Osteocyte (in vitro differentiated cells): ENCODE measurements at regions not wholly inside any gene's neighbourhood (a gene's known extent, or its start where the extent isn't known, plus 50 kb on each side); places are given as distances from the start of the nearest gene placed in this dataset.

Experiments
- DNase-seq: peaks from one replicate; pipeline ENCODE4 v3.0.0; 2021; ENCODE audit warnings: mixed read lengths; ENCODE audit not compliant: unreplicated experiment; ENCODE audit errors: extremely low spot score
- H3K27ac Mint-ChIP-seq: one replicate; pipeline ENCODE4 v1.8.0; 2021; ENCODE audit warnings: mild to moderate bottlenecking, mixed read lengths; ENCODE audit not compliant: unreplicated experiment
- H3K27me3 Mint-ChIP-seq: one replicate; pipeline ENCODE4 v1.8.0; 2021; ENCODE audit warnings: mixed read lengths; ENCODE audit not compliant: unreplicated experiment
- H3K36me3 Mint-ChIP-seq: one replicate; pipeline ENCODE4 v1.8.0; 2021; ENCODE audit warnings: mixed read lengths; ENCODE audit not compliant: unreplicated experiment
- H3K4me1 Mint-ChIP-seq: one replicate; pipeline ENCODE4 v1.8.0; 2021; ENCODE audit warnings: mixed read lengths; ENCODE audit not compliant: unreplicated experiment
- H3K4me3 Mint-ChIP-seq: one replicate; pipeline ENCODE4 v1.8.0; 2021; ENCODE audit warnings: mild to moderate bottlenecking, moderate library complexity, mixed read lengths; ENCODE audit not compliant: unreplicated experiment
- H3K9me3 Mint-ChIP-seq: one replicate; pipeline ENCODE4 v1.8.0; 2021; ENCODE audit warnings: mixed read lengths; ENCODE audit not compliant: unreplicated experiment
- CTCF ChIP-seq: fragments of 200-600 bp; sonication (generic); IDR thresholded peaks from 2 replicates; pipeline ENCODE4 v1.5.0; 2021; ENCODE audit warnings: antibody characterized with exemption, mild to moderate bottlenecking, moderate library complexity

DNA sequence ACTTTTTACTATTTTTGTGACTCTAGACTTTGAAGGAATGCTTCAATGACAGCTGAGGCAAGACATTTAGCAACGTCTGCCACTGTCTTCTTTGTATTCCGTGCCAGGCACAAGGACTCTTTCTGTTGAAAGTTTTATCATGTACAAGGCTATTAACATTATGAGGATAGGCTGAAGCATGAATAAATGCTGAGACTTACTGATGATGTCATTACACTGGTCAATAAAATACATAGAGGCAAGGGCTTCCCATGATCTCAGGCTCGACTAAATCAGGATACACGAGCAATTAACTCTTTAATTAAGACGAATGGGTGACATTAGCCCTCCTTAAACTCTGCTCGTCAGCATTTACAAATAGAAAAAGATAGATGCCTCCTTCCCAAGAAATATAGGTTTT, 1393.3 kb upstream of the WWC1 start:
- H3K9me3 Mint-ChIP-seq: peaks cover 14% of the 10 kb centered on the region
- no peaks in the 10 kb centered on the region for H3K36me3 Mint-ChIP-seq
- H3K4me3 Mint-ChIP-seq: no peak overlapping the region
- no peaks in the 10 kb centered on the region for H3K27me3 Mint-ChIP-seq
- no peak for TF ChIP-seq CTCF
- H3K4me1 Mint-ChIP-seq: no peaks in the 10 kb centered on the region
- H3K27ac Mint-ChIP-seq: no peak overlapping the region
- DNase-seq: no peak

- no peak for DNase-seq
- no peak overlapping the region for H3K4me3 Mint-ChIP-seq
- peaks cover 14% of the 10 kb centered on the region for H3K9me3 Mint-ChIP-seq
- H3K36me3 Mint-ChIP-seq: no peaks in the 10 kb centered on the region
- TF ChIP-seq CTCF: no peak
- H3K27ac Mint-ChIP-seq: no peak overlapping the region
- H3K4me1 Mint-ChIP-seq: no peaks in the 10 kb centered on the region
- no peaks in the 10 kb centered on the region for H3K27me3 Mint-ChIP-seq
Observed at GRCh38 chr5:166899343-166899742, 1392.1 kb upstream of the WWC1 start.

DNA sequence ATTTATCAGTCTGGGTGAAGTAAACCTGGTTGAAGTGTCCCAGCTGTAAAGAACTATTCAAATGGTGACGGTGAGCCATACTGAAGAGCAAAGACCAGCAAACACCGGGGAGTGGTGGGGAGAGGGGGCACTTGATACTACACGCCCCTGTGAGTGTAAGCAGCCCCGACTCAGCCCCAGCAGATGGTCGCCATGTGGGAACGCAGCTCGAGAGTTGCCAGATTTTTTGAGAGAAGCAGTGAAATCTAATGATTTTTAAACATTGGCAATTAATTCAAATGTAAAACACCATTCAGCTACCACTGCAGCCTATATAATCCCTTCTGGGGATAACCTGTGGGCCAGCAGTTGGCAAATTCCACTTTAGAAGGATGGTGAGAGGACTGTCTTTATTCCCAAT, 1386.9 kb upstream of the WWC1 start:
- Mint-ChIP-seq H3K4me3 (no peak overlapping the region), H3K4me1 (no peaks in the 10 kb centered on the region), H3K9me3 (peaks cover 15% of the 10 kb centered on the region), H3K27ac (no peak overlapping the region), H3K36me3 (no peaks in the 10 kb centered on the region), H3K27me3 (no peaks in the 10 kb centered on the region)
- no peak for DNase-seq
- no peak for TF ChIP-seq CTCF

DNA sequence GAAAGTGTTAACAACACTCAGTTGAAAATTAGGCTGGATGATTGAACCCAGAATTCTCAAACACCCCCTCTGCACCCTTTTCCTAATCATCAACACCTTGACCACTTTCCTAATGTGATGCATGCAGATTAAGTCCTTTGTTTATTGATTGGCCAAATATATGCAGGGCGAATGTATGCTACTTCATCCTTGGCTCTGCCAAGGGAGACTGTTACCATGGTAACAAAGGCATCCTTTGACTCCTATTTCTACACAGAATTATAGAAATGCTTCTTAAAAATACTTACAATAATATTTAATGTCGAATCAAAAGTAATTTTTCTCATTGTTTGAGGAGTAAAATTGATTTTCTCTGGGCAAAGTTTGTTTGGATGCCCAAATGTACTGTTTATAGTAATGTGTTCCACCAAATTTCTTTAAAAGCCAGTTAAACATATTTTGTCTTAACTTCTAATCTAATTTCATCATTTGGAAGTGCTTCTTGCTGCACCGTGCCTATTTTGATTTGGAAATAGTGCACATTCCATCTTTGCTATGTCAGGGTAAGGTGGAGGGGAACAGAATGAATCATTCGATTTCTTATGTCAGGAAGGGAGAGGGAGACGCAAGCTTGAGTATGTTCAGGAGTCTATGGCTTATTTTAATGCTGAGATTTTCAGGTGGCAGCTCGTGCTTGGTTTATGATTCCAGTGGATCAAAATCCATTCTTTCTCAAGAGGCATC, 1384.3 kb upstream of the WWC1 start:
- no peaks in the 10 kb centered on the region for H3K36me3 Mint-ChIP-seq
- peaks cover 14% of the 10 kb centered on the region for H3K9me3 Mint-ChIP-seq
- no peak overlapping the region for H3K27ac Mint-ChIP-seq
- H3K27me3 Mint-ChIP-seq: no peaks in the 10 kb centered on the region
- H3K4me3 Mint-ChIP-seq: no peak overlapping the region
- DNase-seq: no peak
- H3K4me1 Mint-ChIP-seq: no peaks in the 10 kb centered on the region
- TF ChIP-seq CTCF: no peak

- H3K27me3 Mint-ChIP-seq: no peaks in the 10 kb centered on the region
- H3K9me3 Mint-ChIP-seq: peaks cover 12% of the 10 kb centered on the region
- no peak for DNase-seq
- no peaks in the 10 kb centered on the region for H3K36me3 Mint-ChIP-seq
- H3K4me3 Mint-ChIP-seq: no peak overlapping the region
- H3K27ac Mint-ChIP-seq: no peak overlapping the region
- no peaks in the 10 kb centered on the region for H3K4me1 Mint-ChIP-seq
- TF ChIP-seq CTCF: no peak
Observed at GRCh38 chr5:166909040-166909439, 1382.4 kb upstream of the WWC1 start.
